HL-60 (cell line): ENCODE measurements at regions not wholly inside any gene's neighbourhood (a gene's known extent, or its start where the extent isn't known, plus 50 kb on each side); places are given as distances from the start of the nearest gene placed in this dataset.

Source experiments
- GABPA ChIP-seq: IDR thresholded peaks from 2 replicates; pipeline ENCODE4 v1.6.1; 2012; ENCODE audit warnings: low read depth
- POLR2AphosphoS5 ChIP-seq: IDR thresholded peaks from 2 replicates; pipeline ENCODE4 v1.6.1; 2012; ENCODE audit warnings: low read depth
- SPI1 ChIP-seq: IDR thresholded peaks from 2 replicates; pipeline ENCODE4 v1.6.1; 2012; ENCODE audit warnings: low read depth, mild to moderate bottlenecking, borderline replicate concordance
- TF ChIP-seq, protein P1 (sequence below): IDR thresholded peaks from one replicate; pipeline ENCODE4 v1.5.1; 2011; ENCODE audit warnings: low read length, control low read depth, inconsistent platforms; ENCODE audit not compliant: insufficient read depth
- TF ChIP-seq, protein P2 (sequence below): IDR thresholded peaks from 2 replicates; pipeline ENCODE4 v1.6.1; 2012; ENCODE audit warnings: low read depth; ENCODE audit not compliant: insufficient replicate concordance

DNA sequence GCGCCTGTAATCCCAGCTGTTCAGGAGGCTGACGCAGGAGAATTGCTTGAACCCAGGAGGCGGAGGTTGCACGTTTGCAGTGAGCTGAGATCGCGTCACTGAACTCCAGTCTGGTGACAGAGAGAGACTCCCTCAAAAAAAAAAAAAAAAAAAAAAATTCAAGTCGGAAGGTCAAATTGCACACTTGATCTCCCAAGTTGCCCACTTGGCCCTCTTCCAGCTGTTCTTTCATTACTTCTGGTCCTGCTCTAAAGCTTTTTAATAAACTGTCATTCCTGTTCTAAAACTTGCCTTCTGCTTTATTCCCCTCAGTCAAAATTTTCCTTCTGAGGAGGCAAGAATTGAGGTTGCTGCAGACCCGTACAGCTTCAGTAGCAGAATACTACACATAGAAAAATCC, 2358.0 kb downstream of the ARAP2 start:
- TF ChIP-seq, protein P1, sequence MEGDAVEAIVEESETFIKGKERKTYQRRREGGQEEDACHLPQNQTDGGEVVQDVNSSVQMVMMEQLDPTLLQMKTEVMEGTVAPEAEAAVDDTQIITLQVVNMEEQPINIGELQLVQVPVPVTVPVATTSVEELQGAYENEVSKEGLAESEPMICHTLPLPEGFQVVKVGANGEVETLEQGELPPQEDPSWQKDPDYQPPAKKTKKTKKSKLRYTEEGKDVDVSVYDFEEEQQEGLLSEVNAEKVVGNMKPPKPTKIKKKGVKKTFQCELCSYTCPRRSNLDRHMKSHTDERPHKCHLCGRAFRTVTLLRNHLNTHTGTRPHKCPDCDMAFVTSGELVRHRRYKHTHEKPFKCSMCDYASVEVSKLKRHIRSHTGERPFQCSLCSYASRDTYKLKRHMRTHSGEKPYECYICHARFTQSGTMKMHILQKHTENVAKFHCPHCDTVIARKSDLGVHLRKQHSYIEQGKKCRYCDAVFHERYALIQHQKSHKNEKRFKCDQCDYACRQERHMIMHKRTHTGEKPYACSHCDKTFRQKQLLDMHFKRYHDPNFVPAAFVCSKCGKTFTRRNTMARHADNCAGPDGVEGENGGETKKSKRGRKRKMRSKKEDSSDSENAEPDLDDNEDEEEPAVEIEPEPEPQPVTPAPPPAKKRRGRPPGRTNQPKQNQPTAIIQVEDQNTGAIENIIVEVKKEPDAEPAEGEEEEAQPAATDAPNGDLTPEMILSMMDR, result no peak
- TF ChIP-seq POLR2AphosphoS5 (no peak), SPI1 (no peak), GABPA (no peak)
- TF ChIP-seq, protein P2, sequence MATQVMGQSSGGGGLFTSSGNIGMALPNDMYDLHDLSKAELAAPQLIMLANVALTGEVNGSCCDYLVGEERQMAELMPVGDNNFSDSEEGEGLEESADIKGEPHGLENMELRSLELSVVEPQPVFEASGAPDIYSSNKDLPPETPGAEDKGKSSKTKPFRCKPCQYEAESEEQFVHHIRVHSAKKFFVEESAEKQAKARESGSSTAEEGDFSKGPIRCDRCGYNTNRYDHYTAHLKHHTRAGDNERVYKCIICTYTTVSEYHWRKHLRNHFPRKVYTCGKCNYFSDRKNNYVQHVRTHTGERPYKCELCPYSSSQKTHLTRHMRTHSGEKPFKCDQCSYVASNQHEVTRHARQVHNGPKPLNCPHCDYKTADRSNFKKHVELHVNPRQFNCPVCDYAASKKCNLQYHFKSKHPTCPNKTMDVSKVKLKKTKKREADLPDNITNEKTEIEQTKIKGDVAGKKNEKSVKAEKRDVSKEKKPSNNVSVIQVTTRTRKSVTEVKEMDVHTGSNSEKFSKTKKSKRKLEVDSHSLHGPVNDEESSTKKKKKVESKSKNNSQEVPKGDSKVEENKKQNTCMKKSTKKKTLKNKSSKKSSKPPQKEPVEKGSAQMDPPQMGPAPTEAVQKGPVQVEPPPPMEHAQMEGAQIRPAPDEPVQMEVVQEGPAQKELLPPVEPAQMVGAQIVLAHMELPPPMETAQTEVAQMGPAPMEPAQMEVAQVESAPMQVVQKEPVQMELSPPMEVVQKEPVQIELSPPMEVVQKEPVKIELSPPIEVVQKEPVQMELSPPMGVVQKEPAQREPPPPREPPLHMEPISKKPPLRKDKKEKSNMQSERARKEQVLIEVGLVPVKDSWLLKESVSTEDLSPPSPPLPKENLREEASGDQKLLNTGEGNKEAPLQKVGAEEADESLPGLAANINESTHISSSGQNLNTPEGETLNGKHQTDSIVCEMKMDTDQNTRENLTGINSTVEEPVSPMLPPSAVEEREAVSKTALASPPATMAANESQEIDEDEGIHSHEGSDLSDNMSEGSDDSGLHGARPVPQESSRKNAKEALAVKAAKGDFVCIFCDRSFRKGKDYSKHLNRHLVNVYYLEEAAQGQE, result no peak
